ENCODE measurements at regions not wholly inside any gene's neighbourhood (a gene's known extent, or its start where the extent isn't known, plus 50 kb on each side); places are given as distances from the start of the nearest gene placed in this dataset.

- Mint-ChIP-seq H3K9me3 (no peaks in the 10 kb centered on the region), H3K4me3 (no peak overlapping the region), H3K4me1 (ENCODE audit: low read depth) (no peaks in the 10 kb centered on the region), H3K27ac (no peak overlapping the region), H3K36me3 (ENCODE audit: low read depth) (no peaks in the 10 kb centered on the region), H3K27me3 (ENCODE audit: low read depth) (peaks cover 19% of the 10 kb centered on the region)
- DNase-seq (ENCODE audit: low spot score): no peak
Observed at GRCh38 chr5:1933364-1934055, 50.8 kb upstream of the IRX4 start.

Measured in T-helper 2 cell treated with Interferon-gamma antibody and Interleukin-4, amounts not matched to agents 5 μg/mL and 100 μg/mL, for 36 hours (primary cell).